HFFc6 (cell line): ENCODE measurements at regions not wholly inside any gene's neighbourhood (a gene's known extent, or its start where the extent isn't known, plus 50 kb on each side); places are given as distances from the start of the nearest gene placed in this dataset.

ENCODE experiments used
- DNase-seq: peaks from one replicate; pipeline ENCODE4 v3.0.0-alpha.2; 2018
- H3K27ac Mint-ChIP-seq: 2 replicates; pipeline ENCODE4 v1.8.0; 2020; ENCODE audit warnings: mild to moderate bottlenecking, mixed read lengths
- H3K27me3 Mint-ChIP-seq: 2 replicates; pipeline ENCODE4 v1.8.0; 2021; ENCODE audit warnings: mild to moderate bottlenecking, moderate library complexity, mixed read lengths; ENCODE audit not compliant: insufficient read depth
- H3K36me3 Mint-ChIP-seq: 2 replicates; pipeline ENCODE4 v1.8.0; 2021; ENCODE audit warnings: low read depth, mixed read lengths
- H3K4me1 Mint-ChIP-seq: 2 replicates; pipeline ENCODE4 v1.8.0; 2020; ENCODE audit warnings: low read depth, mixed read lengths
- H3K4me3 Mint-ChIP-seq: 2 replicates; pipeline ENCODE4 v1.8.0; 2020; ENCODE audit warnings: mild to moderate bottlenecking, moderate library complexity, mixed read lengths
- H3K9me3 Mint-ChIP-seq: 2 replicates; pipeline ENCODE4 v1.8.0; 2020; ENCODE audit warnings: mild to moderate bottlenecking, mixed read lengths
- TF ChIP-seq, protein P1 (sequence below): fragments of 200-600 bp; sonication (generic); IDR thresholded peaks from 2 replicates; pipeline ENCODE4 v1.5.0; 2021; ENCODE audit warnings: antibody characterized with exemption, mild to moderate bottlenecking

- Mint-ChIP-seq H3K36me3 (no peaks in the 10 kb centered on the region), H3K27ac (no peak overlapping the region), H3K9me3 (no peaks in the 10 kb centered on the region), H3K4me3 (no peak overlapping the region), H3K4me1 (peaks cover 26% of the 10 kb centered on the region), H3K27me3 (peaks cover 2% of the 10 kb centered on the region)
- no peak for DNase-seq
- TF ChIP-seq, protein P1, sequence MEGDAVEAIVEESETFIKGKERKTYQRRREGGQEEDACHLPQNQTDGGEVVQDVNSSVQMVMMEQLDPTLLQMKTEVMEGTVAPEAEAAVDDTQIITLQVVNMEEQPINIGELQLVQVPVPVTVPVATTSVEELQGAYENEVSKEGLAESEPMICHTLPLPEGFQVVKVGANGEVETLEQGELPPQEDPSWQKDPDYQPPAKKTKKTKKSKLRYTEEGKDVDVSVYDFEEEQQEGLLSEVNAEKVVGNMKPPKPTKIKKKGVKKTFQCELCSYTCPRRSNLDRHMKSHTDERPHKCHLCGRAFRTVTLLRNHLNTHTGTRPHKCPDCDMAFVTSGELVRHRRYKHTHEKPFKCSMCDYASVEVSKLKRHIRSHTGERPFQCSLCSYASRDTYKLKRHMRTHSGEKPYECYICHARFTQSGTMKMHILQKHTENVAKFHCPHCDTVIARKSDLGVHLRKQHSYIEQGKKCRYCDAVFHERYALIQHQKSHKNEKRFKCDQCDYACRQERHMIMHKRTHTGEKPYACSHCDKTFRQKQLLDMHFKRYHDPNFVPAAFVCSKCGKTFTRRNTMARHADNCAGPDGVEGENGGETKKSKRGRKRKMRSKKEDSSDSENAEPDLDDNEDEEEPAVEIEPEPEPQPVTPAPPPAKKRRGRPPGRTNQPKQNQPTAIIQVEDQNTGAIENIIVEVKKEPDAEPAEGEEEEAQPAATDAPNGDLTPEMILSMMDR = no peak
These were observed 202.9 kb upstream of the BOD1L1 start for GRCh38 chr4:13830449-13830848.

- H3K27ac Mint-ChIP-seq = no peak overlapping the region
- H3K4me1 Mint-ChIP-seq = peaks cover 26% of the 10 kb centered on the region
- no peaks in the 10 kb centered on the region for H3K9me3 Mint-ChIP-seq
- DNase-seq = no peak
- peak overlapping the region; percentile 41 for H3K4me3 Mint-ChIP-seq
- TF ChIP-seq, protein P1 = no peak
- H3K27me3 Mint-ChIP-seq = peaks cover 4% of the 10 kb centered on the region
- no peaks in the 10 kb centered on the region for H3K36me3 Mint-ChIP-seq
These were observed 205.8 kb upstream of the BOD1L1 start for GRCh38 chr4:13833171-13833804.

- no peak overlapping the region for H3K4me3 Mint-ChIP-seq
- no peaks in the 10 kb centered on the region for H3K9me3 Mint-ChIP-seq
- no peak overlapping the region for H3K27ac Mint-ChIP-seq
- H3K36me3 Mint-ChIP-seq = no peaks in the 10 kb centered on the region
- H3K27me3 Mint-ChIP-seq = peaks cover 9% of the 10 kb centered on the region
- peaks cover 10% of the 10 kb centered on the region; the same call in 1 of the 2 replicates for H3K4me1 Mint-ChIP-seq
- no peak for DNase-seq
- TF ChIP-seq, protein P1 = no peak
These were observed 209.7 kb upstream of the BOD1L1 start for GRCh38 chr4:13836946-13837912.

GRCh38 chr4:13840502-13841190 lies 213.1 kb upstream of the BOD1L1 start:
- no peak overlapping the region for H3K4me3 Mint-ChIP-seq
- TF ChIP-seq, protein P1 = no peak
- no peaks in the 10 kb centered on the region; the same call in 1 of the 2 replicates for H3K36me3 Mint-ChIP-seq
- no peak overlapping the region for H3K27ac Mint-ChIP-seq
- H3K9me3 Mint-ChIP-seq = peaks cover 8% of the 10 kb centered on the region; the same call in 1 of the 2 replicates
- no peaks in the 10 kb centered on the region for H3K4me1 Mint-ChIP-seq
- peaks cover 13% of the 10 kb centered on the region for H3K27me3 Mint-ChIP-seq
- no peak for DNase-seq

DNA sequence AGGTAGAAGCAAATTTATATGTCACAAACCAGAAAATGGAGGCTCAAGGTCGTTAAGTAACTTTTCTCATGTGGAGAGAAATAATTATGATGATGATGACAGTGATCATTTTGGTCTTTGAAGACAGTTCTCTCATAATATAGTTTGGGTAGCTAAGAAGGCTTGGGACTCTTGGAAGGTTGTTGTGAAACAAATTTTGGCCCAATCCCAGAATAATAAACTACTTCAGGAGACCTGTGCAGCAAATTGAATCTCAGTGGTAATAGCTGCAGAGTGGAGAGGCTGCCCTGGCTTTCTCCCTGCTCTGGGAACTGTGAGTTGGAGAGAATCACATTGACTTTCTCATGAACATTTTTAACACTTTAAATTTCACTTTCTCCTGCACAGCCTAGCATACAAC lies 217.2 kb upstream of the BOD1L1 start:
- no peak for DNase-seq
- Mint-ChIP-seq H3K4me1 (no peaks in the 10 kb centered on the region), H3K9me3 (peaks cover 8% of the 10 kb centered on the region; the same call in 1 of the 2 replicates), H3K36me3 (no peaks in the 10 kb centered on the region; the same call in 1 of the 2 replicates), H3K27me3 (peaks cover 12% of the 10 kb centered on the region), H3K27ac (no peak overlapping the region), H3K4me3 (no peak overlapping the region)
- TF ChIP-seq, protein P1 = no peak
